Inferior parietal cortex (tissue), 1 donor: ENCODE measurements at regions not wholly inside any gene's neighbourhood (a gene's known extent, or its start where the extent isn't known, plus 50 kb on each side); places are given as distances from the start of the nearest gene placed in this dataset.
"Not testable (repeated sequence)": the region's sequence is repeated elsewhere in the genome, so short reads cannot be mapped to it uniquely, and the experiment has no call there.

ENCODE experiments used
- DNase-seq: peaks from one replicate; pipeline ENCODE4 v3.0.0-alpha.2; 2016; ENCODE audit errors: extremely low spot score

GRCh38 chr6:100228437-100228833 is 234.4 kb upstream of the MCHR2 start:
- DNase-seq = no peak

GRCh38 chr6:100226811-100227210 is 232.8 kb upstream of the MCHR2 start:
- no peak for DNase-seq

- DNase-seq = not testable (repeated sequence)
Observed at GRCh38 chr6:100223952-100224351, 229.9 kb upstream of the MCHR2 start.

- DNase-seq = no peak
Observed at GRCh38 chr6:100220543-100220942, 226.5 kb upstream of the MCHR2 start.

GRCh38 chr6:100217225-100218012 is 223.4 kb upstream of the MCHR2 start:
- no peak for DNase-seq

GRCh38 chr6:100216760-100217159 is 222.7 kb upstream of the MCHR2 start:
- no peak for DNase-seq

- no peak for DNase-seq
Observed at GRCh38 chr6:100212131-100212530, 218.1 kb upstream of the MCHR2 start.

- no peak for DNase-seq
Observed at GRCh38 chr6:100210137-100211117, 216.4 kb upstream of the MCHR2 start.

GRCh38 chr6:100209323-100210136 is 215.5 kb upstream of the MCHR2 start:
- DNase-seq = no peak

GRCh38 chr6:100203400-100203799 is 209.4 kb upstream of the MCHR2 start:
- no peak for DNase-seq

- no peak for DNase-seq
Observed at GRCh38 chr6:100202417-100203194, 208.6 kb upstream of the MCHR2 start.

GRCh38 chr6:100196214-100196982 is 202.4 kb upstream of the MCHR2 start:
- DNase-seq = not testable (repeated sequence)

GRCh38 chr6:100195244-100195643 is 201.2 kb upstream of the MCHR2 start:
- DNase-seq = not testable (repeated sequence)

GRCh38 chr6:100194535-100194934 is 200.5 kb upstream of the MCHR2 start:
- no peak for DNase-seq

GRCh38 chr6:100188754-100189153 is 194.7 kb upstream of the MCHR2 start:
- no peak for DNase-seq

- no peak for DNase-seq
Observed at GRCh38 chr6:100186552-100186951, 192.5 kb upstream of the MCHR2 start.

GRCh38 chr6:100185615-100186014 is 191.6 kb upstream of the MCHR2 start:
- DNase-seq = no peak

- DNase-seq = no peak
Observed at GRCh38 chr6:100184473-100184872, 190.4 kb upstream of the MCHR2 start.

- DNase-seq = no peak
Observed at GRCh38 chr6:100182313-100182712, 188.3 kb upstream of the MCHR2 start.

- DNase-seq = no peak
Observed at GRCh38 chr6:100181309-100181708, 187.3 kb upstream of the MCHR2 start.
